HG03521 (cell line): ENCODE measurements at regions not wholly inside any gene's neighbourhood (a gene's known extent, or its start where the extent isn't known, plus 50 kb on each side); places are given as distances from the start of the nearest gene placed in this dataset.

Experiments used
- ATAC-seq: cut with Tn5 transposase; IDR thresholded peaks from one replicate; pipeline ENCODE4 v1.9.1; 2021; ENCODE audit warnings: mild to moderate bottlenecking, moderate library complexity; ENCODE audit not compliant: unreplicated experiment

DNA sequence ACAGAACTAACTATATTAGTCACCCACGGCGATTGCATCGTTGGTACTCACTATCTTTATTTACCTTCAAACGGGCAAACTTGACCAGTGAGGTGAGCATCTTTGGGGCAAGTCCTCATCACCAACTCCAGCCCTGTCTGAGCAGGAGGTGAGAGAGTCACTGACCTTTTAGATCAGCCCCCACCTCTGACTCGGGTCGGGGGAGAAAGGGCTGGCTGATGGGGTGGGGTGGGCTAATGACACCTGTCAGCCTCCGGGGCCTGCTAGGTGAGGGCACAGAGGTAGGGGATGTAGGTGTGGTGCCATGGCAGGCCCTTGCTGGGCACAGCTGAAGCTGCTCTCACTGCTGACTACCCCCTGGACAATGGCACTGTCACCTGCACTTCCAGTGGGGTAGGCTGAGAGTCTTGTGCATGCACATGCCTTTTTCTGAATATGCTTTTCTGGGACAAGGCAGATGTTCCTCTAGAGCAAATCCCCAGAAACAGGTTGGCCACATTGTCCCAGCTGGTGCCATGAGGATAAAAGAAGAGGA lies 359.5 kb upstream of the MKI67 start:
- ATAC-seq, result no peak

DNA sequence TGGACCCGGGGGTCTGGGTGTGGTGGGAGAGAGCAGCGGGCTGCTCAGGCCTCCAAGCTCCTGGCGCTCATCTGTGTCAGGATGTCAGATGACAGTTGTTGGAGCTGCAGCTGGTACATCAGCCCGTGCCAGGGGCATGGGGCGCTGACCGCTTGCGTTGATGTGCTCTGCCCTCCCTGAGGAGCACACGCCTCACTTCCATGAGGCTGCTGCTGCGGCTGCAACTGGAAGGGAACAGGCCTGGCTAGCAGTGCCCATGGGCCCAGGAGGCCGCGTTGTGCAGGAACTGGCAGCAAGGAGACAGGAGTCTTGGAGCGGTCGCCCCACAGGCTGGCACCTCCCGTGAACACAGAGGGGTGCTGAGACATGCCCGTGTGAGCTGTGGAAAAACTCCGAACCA lies 361.3 kb upstream of the MKI67 start:
- no peak for ATAC-seq

DNA sequence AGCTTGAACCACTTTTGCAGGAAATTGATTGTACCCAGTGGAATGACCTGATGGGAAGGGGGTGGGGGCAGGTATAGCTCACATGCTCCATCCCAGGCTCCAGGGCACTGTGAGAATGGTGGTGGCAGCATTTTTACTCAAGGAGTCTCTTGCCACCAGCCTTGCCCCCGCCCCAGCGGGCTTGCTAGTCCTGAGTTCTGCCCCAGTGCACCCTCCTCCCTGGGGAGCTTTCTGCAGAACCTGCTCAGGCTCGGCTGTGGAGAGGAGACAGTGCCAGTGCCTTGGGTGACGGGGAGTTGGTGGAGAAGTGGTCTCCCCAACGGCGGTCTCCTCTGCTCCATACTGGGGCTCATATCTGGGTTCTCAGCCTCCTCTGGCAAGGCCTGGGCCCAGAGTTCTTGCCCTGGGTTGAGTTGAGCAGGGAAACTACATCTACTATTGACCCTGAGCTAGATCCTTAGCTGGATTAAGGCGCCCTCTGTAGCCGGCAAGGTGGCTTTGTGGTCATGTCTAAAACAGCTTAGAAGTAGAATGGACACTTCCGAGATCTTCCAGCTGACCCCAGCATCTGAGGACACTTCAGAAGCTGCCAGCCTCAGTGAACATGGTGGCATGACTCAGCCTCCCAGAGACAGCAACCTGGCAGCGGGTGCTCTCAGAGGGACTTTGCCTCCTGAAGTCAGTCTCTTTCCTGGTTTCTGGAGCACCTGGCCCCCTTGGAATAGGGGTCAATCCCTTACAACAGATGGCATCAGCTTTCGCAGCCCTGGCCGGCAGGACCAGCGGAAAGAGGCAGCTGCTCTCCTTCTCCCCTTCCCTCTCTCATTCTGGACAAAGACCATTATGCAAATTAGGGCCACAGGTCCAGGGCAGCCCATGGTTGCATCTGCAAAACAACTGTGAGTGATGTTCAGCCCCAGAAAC lies 363.4 kb upstream of the MKI67 start:
- no peak for ATAC-seq

- no peak for ATAC-seq
Observed at GRCh38 chr10:128491686-128492085, 365.5 kb upstream of the MKI67 start.

GRCh38 chr10:128493811-128494210 lies 367.6 kb upstream of the MKI67 start:
- ATAC-seq, result no peak

DNA sequence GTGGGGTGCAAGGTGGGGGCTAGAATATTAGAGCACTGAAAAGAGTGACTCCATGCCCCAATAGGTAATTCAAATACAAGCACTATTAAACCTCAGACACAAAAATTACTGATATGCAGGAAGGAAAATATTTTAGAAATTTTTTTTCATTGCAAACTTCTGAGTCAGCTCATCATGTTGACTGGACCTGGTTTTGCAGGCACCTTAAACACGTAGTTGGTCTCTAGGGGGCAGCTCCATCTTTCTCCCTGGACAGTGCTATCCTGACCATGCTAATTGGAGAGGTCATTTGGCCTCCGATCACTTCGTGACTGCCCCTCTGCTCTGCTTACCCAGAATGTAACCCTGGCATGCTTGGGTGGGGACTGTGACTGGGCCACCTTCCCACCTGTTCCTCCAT lies 368.4 kb upstream of the MKI67 start:
- no peak for ATAC-seq

DNA sequence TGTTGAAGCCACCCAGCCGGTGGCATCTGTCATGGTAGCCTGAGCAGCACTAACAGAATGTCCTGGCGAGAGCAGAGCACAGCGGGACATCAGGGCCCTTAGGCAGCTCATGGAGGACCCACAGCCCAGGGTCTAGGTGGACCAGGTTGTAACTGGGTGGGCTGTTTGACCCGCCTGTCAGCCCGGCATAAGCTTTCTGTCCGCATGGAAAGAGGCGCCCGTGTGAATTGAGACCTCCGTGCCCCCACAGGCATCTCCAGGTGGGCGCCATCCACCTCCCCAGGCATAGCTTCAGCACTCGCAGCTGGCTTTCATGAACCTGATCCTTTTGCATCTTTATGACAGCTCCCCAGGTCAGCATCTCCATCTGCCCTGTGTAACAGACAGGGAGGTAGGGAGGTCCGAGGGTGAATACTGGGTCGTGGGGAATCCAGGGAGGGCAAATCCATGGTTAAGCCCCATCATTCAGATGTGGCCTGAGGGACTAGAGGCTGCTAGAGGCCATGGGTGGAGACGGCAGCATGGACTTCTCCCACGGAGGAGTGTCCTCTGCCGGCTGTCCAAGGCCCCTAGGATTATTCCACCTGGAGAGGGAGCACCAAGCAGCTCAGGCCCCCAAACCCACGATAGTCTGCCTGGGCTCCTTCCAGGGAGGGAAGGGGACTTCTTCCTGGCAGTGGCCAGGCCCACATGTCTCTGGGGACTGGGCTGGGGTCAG lies 371.6 kb upstream of the MKI67 start:
- ATAC-seq, result no peak

GRCh38 chr10:128498378-128498730 lies 372.1 kb upstream of the MKI67 start:
- ATAC-seq, result no peak

DNA sequence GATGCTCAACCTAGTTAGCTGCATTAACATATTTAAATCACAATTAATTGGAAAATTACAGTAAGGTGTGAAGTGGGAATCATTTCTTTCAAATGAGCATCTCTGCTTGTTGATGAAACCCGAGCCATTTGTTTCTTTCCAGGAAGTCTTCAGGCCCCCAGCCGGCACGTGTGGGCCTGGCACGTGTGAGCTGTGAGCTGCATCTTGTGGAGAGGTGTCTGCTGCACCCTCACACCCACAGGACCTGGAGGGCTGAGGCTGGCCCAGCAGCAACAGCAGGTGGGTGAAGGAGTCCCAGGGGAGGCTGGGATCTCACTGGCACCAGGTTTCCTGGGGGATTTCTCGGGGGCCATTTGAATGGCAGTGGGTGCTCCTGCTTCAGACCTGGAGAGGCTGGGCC lies 372.5 kb upstream of the MKI67 start:
- no peak for ATAC-seq

GRCh38 chr10:128499486-128499885 lies 373.3 kb upstream of the MKI67 start:
- no peak for ATAC-seq

- ATAC-seq, result no peak
Observed at GRCh38 chr10:128499956-128500355, 373.7 kb upstream of the MKI67 start.

- no peak for ATAC-seq
Observed at GRCh38 chr10:128500642-128501041, 374.4 kb upstream of the MKI67 start.

GRCh38 chr10:128505346-128505745 lies 379.1 kb upstream of the MKI67 start:
- ATAC-seq, result no peak

- no peak for ATAC-seq
Observed at GRCh38 chr10:128506423-128506822, 380.2 kb upstream of the MKI67 start.

- no peak for ATAC-seq
Observed at GRCh38 chr10:128507066-128507465, 380.8 kb upstream of the MKI67 start.

GRCh38 chr10:128511284-128511683 lies 385.1 kb upstream of the MKI67 start:
- ATAC-seq, result no peak

DNA sequence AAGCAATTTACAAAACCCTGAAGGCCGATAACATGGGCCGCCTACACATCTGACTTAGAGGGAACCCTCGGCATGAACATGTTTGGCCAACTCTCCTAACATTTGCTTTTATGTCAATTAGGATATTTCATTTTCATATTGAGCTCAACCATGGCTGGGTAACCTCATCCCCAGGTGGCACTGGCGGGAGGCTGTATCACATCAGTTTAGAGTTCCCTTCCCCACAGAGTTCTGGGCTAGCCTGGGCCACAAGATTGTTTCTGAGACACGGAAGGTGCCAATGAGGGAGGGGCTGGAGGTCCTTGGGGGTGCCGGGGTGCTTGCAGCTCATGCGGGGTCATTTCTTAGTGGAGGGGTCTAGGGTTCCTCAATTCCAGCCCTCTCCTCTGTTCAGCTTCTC lies 386.5 kb upstream of the MKI67 start:
- no peak for ATAC-seq

GRCh38 chr10:128514536-128514935 lies 388.3 kb upstream of the MKI67 start:
- ATAC-seq, result no peak

DNA sequence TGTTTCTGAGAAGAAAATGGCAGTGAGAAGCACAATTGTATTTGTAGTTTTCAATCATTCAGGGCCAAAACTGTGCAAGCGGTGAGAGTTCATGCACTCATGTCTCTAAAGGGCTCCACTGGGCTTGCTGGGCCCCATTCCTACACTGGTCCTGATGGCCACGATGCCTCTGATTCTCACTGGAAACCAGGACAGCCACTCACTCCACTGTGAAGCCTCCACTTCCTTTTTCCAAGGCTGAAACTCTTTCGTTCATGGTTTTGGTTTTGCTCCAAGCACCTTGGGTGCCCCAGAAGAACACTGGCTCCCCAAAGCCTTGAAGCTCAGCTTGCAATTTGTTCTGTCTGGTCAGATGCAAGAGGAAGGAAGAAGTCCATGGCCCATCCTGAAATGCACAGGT lies 390.0 kb upstream of the MKI67 start:
- no peak for ATAC-seq

GRCh38 chr10:128517167-128517566 lies 390.9 kb upstream of the MKI67 start:
- no peak for ATAC-seq

GRCh38 chr10:128518000-128518399 lies 391.8 kb upstream of the MKI67 start:
- ATAC-seq, result no peak

- ATAC-seq, result no peak
Observed at GRCh38 chr10:128519581-128519980, 393.4 kb upstream of the MKI67 start.
